Endothelial cell of umbilical vein (primary cell): ENCODE measurements at regions not wholly inside any gene's neighbourhood (a gene's known extent, or its start where the extent isn't known, plus 50 kb on each side); places are given as distances from the start of the nearest gene placed in this dataset.

Experiments used
- BruUV-seq: library from RNA; stranded (reverse); fragments of 400-500 nt; replicated peaks from 2 replicates; lab custom pipeline; 2021; lab: Mats Ljungman, UMichigan
- CTCF ChIA-PET: fragments of 300-600, 350-600 bp; sonication (Branson Sonifier 250); formaldehyde crosslinking; loops from one replicate; lab custom pipeline; 2021; ENCODE audit warnings: antibody characterized with exemption, inconsistent platforms; lab: Charles Lee
- POLR2A ChIA-PET: fragments of 300-600, 350-600 bp; sonication (Branson Sonifier 250); formaldehyde crosslinking; loops from one replicate; lab custom pipeline; 2021; ENCODE audit warnings: antibody characterized with exemption, inconsistent platforms; lab: Charles Lee
- DNase-seq: peaks from one replicate; pipeline ENCODE4 v3.0.0-alpha.2; 2011; ENCODE audit warnings: low read depth, low spot score
- FAIRE-seq: peaks from 2 replicates; lab custom pipeline; 2011; peaks lifted over from hg19 to GRCh38; lab: Jason Lieb, UNC
- H2AFZ ChIP-seq: 2 replicates; pipeline ENCODE4 v1.6.0; 2012; ENCODE audit warnings: low read depth, low read length, control low read depth, inconsistent platforms
- H3K27ac ChIP-seq: 2 replicates; pipeline ENCODE4 v1.5.1; 2011; ENCODE audit warnings: low read depth, mild to moderate bottlenecking, control low read depth, low read length, moderate library complexity; ENCODE audit not compliant: insufficient read depth
- H3K27me3 ChIP-seq, 2 experiments: 2 replicates each; pipeline versions ENCODE4 v1.6.0 to v1.6.1; 2011; ENCODE audit warnings: low read length in 2 of 2, mixed read lengths in 1 of 2; ENCODE audit not compliant: control insufficient read depth in 2 of 2, insufficient read depth in 2 of 2
- H3K36me3 ChIP-seq, 2 experiments: 2 replicates in 1 of 2; 3 replicates in 1 of 2; pipeline ENCODE4 v1.5.1; 2011; ENCODE audit warnings: low read length in 2 of 2, mild to moderate bottlenecking in 1 of 2, moderate library complexity in 1 of 2; ENCODE audit not compliant: control insufficient read depth in 2 of 2, insufficient read depth in 2 of 2; ENCODE audit errors: extremely low read depth in 1 of 2
- H3K4me1 ChIP-seq: 3 replicates; pipeline ENCODE4 v1.5.1; 2011; ENCODE audit warnings: mild to moderate bottlenecking, low read length; ENCODE audit not compliant: control insufficient read depth, insufficient read depth; ENCODE audit errors: extremely low read depth
- H3K4me2 ChIP-seq: 2 replicates; pipeline ENCODE4 v1.6.1; 2011; ENCODE audit warnings: low read length, control low read depth, mixed read lengths; ENCODE audit not compliant: insufficient read depth
- H3K4me3 ChIP-seq, 3 experiments: fragments of 200-600 bp in 1 of 3; sonication (generic), shearing (Covaris generic) in 1 of 3; replicated peaks in 1 of 3; 2 replicates each; pipeline ENCODE4 v1.5.1; 2011 to 2016; ENCODE audit warnings: control low read depth in 3 of 3, low read length in 3 of 3, mild to moderate bottlenecking in 2 of 3, inconsistent platforms in 1 of 3, low read depth in 1 of 3, moderate library complexity in 1 of 3; ENCODE audit not compliant: insufficient read depth in 1 of 3
- H3K79me2 ChIP-seq: 2 replicates; pipeline ENCODE4 v1.6.0; 2012; ENCODE audit warnings: low read length, inconsistent platforms; ENCODE audit not compliant: control insufficient read depth, insufficient read depth
- H3K9ac ChIP-seq: replicated peaks from 2 replicates; pipeline ENCODE3; 2011; ENCODE audit warnings: low read length, control low read depth; ENCODE audit not compliant: insufficient read depth; ENCODE audit errors: extremely low read depth
- H3K9me1 ChIP-seq: replicated peaks from 3 replicates; pipeline ENCODE4 v1.6.0; 2011; ENCODE audit warnings: mild to moderate bottlenecking, low read length; ENCODE audit not compliant: control insufficient read depth, insufficient read depth; ENCODE audit errors: extremely low read depth
- H3K9me3 ChIP-seq: replicated peaks from 2 replicates; pipeline ENCODE4 v1.5.1; 2012; ENCODE audit warnings: low read length, inconsistent platforms; ENCODE audit not compliant: control insufficient read depth, insufficient read depth
- H4K20me1 ChIP-seq: replicated peaks from 2 replicates; pipeline ENCODE3; 2011; ENCODE audit warnings: mild to moderate bottlenecking, low read length; ENCODE audit not compliant: control insufficient read depth, insufficient read depth; ENCODE audit errors: extremely low read depth
- CTCF ChIP-seq, 2 donors: IDR thresholded peaks; 1 replicate in 1 of 2; 2 replicates in 1 of 2; pipeline ENCODE4 v1.5.1; 2011; ENCODE audit warnings: low read length in 2 of 2, mild to moderate bottlenecking in 2 of 2, moderate library complexity in 2 of 2, control low read depth in 1 of 2, inconsistent platforms in 1 of 2, low read depth in 1 of 2; ENCODE audit not compliant: insufficient read depth in 1 of 2; ENCODE audit errors: extremely low read depth in 1 of 2
- EZH2 ChIP-seq: IDR thresholded peaks from 2 replicates; pipeline ENCODE4 v1.6.1; 2012; ENCODE audit warnings: borderline replicate concordance, low read depth, mild to moderate bottlenecking, moderate library complexity, low read length, inconsistent platforms; ENCODE audit not compliant: severe bottlenecking
- FOS ChIP-seq: IDR thresholded peaks from 2 replicates; pipeline ENCODE4 v1.6.1; 2011; ENCODE audit warnings: mild to moderate bottlenecking, low read length, moderate library complexity, borderline replicate concordance; ENCODE audit not compliant: insufficient read depth
- GATA2 ChIP-seq: IDR thresholded peaks from 2 replicates; pipeline ENCODE4 v1.7.0; 2011; ENCODE audit warnings: low read depth, mild to moderate bottlenecking, moderate library complexity, mixed read lengths, low read length; ENCODE audit not compliant: insufficient read length, insufficient read depth
- JUN ChIP-seq: IDR thresholded peaks from 2 replicates; pipeline ENCODE4 v1.6.1; 2011; ENCODE audit warnings: borderline replicate concordance, low read depth; ENCODE audit not compliant: insufficient read length, insufficient read depth
- MAX ChIP-seq: IDR thresholded peaks from 2 replicates; pipeline ENCODE4 v1.6.1; 2011; ENCODE audit not compliant: insufficient read depth, insufficient read length
- MYC ChIP-seq: IDR thresholded peaks from one replicate; pipeline ENCODE4 v1.6.1; 2011; ENCODE audit warnings: mild to moderate bottlenecking, low read depth, low read length
- POLR2A ChIP-seq: IDR thresholded peaks from 2 replicates; pipeline ENCODE4 v1.6.1; 2012; ENCODE audit warnings: low read depth, mild to moderate bottlenecking, control low read depth, low read length
- POLR2AphosphoS5 ChIP-seq: IDR thresholded peaks from 2 replicates; pipeline ENCODE4 v1.6.1; 2012; ENCODE audit warnings: low read depth, mild to moderate bottlenecking, control low read depth, low read length, moderate library complexity; ENCODE audit not compliant: insufficient read depth
- dilution Hi-C: fragments of 300-500 bp; cut with MboI; formaldehyde crosslinking; loops from one replicate; pipeline ENCODE4 v1.15.0; 2019; ENCODE audit warnings: low sequenced_read_pairs; ENCODE audit not compliant: extremely low pct_ligation_motif_present
- intact Hi-C: fragments of 100-400 bp; cut with micrococcal nuclease; formaldehyde crosslinking; loops from one replicate; pipeline ENCODE4 v1.10.0; 2022

- no peaks in the 10 kb centered on the region for H4K20me1 ChIP-seq
- H3K36me3 ChIP-seq = no peaks in the 10 kb centered on the region
- no peak overlapping the region for H2AFZ ChIP-seq
- H3K79me2 ChIP-seq = no peaks in the 10 kb centered on the region
- BruUV-seq = no TSS peak
- intact Hi-C loops (no loop called here), dilution Hi-C loops (no loop called here)
- ChIA-PET POLR2A (no interaction called here), CTCF (no interaction called here)
- no peaks in the 10 kb centered on the region for H3K9me1 ChIP-seq
- peaks cover 2% of the 10 kb centered on the region for H3K9me3 ChIP-seq
- FAIRE-seq = no peak
- no peak overlapping the region for H3K27ac ChIP-seq
- DNase-seq = no peak
- no peak overlapping the region for H3K9ac ChIP-seq
- H3K4me3 ChIP-seq = no peak overlapping the region
- H3K4me1 ChIP-seq = no peaks in the 10 kb centered on the region
- no peak for TF ChIP-seq MAX
- TF ChIP-seq POLR2AphosphoS5 = no peak
- TF ChIP-seq MYC = no peak
- no peak for TF ChIP-seq JUN
- no peak for TF ChIP-seq POLR2A
- no peak for TF ChIP-seq EZH2
- no peak for TF ChIP-seq GATA2
- no peak for TF ChIP-seq FOS
- TF ChIP-seq CTCF (IDR thresholded peaks at IDR 0.05; ENCODE audit: extremely low read depth in 1 of 2, insufficient read depth in 1 of 2, low read depth in 1 of 2, low read length in 2 of 2) = no peak
- H3K27me3 ChIP-seq = no peaks in the 10 kb centered on the region
- H3K4me2 ChIP-seq = no peak overlapping the region
Observed at GRCh38 chr2:238739668-238740067, 108.2 kb upstream of the TWIST2 start.
